NCI-H128 (cell line): ENCODE measurements at regions not wholly inside any gene's neighbourhood (a gene's known extent, or its start where the extent isn't known, plus 50 kb on each side); places are given as distances from the start of the nearest gene placed in this dataset.

Experiments used
- DNase-seq: peaks from one replicate; lab custom pipeline; 2025; ENCODE audit not compliant: unreplicated experiment; lab: John Stamatoyannopoulos, UW

DNA sequence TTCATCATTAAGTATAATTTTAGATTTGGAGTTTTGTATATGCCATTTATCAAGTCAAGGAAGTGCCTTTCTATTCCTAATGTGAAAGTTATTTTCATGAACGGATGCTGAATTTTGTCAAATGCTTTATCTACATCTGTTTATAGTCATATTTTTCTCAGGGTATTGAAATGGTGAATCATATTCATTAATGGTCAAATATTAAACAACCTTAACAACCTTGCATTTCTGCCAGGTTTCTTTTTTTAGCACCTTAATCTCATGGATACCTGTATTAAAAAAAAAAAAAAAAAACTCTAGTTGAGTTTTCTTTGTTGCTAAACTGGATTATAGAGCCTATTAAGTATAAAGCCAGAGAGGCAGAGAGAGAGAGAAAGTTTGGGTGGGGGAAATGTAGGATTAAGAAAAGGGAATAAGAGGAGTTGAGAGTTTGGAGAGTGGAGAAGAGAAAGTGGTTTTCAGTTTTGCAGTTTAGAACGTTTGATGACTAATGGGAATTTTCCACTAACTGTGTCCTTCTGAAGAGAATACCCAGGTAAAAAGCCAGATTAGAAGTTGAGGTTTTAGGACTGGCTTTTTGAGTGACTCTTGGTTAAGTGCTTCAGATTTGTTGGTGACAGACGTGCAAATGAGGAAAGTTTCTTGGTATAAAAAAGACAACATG lies 305.0 kb downstream of the HLX start:
- DNase-seq = no peak

DNA sequence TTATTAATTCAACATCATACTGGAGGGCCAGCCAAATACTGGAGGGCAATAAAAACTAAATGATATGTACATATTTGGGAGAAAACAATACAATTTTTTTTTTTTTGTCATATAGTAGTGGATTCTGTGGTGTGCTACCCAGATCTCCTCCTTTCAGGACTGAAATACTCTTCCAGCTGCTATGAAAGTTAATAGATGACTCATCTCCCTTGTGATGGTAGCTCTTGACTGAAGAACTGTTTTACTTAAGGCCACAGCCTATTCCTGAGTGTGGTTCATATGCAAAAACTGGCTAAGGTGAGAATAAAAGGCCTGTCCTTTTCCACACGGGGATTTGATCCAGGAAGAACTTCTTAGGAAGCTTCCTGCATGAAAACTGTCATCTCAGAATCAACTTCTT lies 307.9 kb downstream of the HLX start:
- DNase-seq = no peak

DNA sequence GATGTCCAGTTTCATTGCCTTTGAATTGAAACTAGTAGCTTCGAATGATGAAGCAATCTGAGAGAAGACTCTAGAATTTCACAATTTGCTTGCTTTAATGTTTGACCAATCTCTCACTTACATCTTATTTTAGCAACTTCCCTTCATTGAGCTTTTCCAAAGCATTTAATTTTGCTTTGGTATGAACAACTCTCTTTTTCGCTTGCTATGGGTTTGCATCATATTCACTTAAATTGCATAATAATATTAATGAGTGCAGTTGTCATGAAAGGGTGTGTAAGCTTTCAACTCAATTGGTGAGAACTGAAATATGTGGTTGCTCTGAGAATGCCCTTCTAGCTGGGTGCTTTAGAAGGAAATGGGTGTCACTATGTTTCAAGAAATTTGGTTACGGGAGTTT lies 309.2 kb downstream of the HLX start:
- no peak for DNase-seq

DNA sequence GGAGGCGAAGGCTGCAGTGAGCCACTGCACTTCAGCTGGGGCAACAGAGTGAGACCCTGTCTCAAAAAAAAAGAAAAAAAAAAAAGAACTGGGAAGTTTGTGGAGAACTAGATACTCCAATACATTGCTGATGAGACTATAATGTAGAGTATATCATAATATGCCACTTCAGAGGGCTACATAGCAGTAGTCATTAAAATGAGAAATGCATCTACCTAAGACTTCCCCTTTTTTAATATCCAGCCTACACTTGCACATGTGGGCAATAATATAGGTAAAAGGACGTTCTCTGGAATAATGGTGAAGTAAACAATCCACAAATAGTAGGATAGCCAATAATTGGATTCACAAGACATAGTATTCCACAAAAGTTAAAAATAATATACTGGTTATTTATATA lies 311.0 kb downstream of the HLX start:
- no peak for DNase-seq

DNA sequence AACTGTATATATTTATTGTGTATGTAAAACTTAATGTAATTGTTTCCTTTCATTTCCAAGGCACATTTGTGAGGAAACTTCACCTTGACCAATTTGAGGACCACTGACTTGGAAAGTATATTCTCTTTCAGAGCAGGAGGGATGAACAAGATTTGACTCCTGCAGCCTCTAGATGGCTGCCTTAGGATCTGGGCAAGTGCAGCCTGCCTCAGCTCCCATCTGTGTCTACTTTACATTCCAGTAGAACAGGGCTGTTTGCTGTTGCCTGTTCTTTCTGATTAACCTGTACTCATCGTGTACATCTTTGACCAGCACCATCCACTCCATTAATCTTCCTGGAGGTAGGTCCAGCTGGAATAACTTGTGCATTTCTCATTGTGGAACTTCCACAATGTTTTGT lies 312.8 kb downstream of the HLX start:
- DNase-seq = no peak

DNA sequence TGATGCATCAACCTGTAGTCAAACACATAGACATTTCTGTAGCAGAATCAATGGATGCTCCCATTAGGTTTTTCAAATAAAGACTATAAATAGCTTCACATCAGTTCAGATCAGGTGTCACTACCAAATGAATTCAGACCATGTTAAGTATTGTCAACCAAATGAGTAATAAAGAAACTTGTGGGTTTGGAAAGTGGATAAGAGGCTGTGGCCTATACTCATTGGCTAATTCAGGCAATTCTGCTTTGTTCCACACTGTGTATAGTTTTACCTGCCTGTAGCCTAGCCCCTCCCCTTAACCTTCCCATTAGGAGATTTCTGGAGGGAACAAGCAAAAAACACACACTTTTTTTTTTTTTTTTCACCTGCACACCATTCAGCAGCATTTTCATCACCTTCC lies 321.2 kb downstream of the HLX start:
- no peak for DNase-seq

DNA sequence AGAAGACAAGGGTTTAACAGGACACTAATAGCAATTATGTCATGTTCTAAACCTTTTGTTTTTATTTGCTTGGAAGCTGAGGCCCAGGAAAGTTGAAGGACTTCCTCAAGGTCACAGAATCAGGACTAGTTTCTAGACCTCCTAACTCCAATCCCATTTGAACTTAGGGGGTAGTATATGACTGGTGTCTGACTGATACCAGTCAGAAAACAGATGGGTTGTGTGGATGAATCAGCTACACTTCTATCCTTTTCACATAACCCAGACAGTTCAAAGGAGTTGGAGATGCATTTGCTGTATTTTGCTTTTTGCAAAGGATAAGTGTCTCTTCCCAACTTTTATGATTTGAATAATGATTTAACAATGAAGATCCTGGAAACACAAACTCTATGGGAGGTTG lies 322.5 kb downstream of the HLX start:
- DNase-seq = no peak

DNA sequence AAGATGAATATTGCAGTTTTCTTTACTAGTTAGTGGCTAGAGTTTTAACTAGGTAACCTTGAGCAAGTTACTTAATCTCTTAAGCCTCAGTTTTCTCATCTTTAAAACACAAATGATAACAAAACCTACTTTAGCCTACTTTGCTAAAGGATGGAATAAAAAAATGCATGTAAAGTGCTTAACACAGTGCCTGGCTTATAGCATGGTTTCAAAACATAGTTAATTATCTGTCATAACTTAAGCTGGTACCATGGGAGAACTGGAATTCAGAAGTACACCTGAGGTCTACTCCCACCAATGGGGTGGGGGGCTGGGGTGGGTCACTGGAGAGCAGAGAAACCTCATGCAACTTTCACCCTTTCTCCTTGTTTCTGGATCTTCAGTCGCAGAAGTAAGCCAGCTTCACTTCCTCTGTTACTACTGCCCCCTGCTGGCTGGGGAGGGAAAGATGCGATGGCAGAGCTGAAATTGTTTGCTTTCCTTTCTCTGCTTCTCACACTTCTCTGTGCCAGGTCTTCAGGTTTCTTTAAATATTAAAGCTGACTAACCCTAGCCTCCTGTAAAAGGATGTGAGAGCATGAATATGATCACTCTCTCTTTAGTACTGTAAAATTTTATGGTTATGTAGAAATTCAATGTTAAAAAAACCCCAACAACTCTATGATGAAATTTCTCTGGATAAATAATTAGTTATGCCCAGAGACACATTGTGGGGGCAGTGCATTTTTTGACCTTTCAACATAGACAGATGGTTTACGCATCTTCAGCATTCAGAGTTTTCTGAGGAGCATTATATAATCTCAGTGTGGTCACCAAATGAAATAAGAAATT lies 324.2 kb downstream of the HLX start:
- DNase-seq = peak; percentile 46

DNA sequence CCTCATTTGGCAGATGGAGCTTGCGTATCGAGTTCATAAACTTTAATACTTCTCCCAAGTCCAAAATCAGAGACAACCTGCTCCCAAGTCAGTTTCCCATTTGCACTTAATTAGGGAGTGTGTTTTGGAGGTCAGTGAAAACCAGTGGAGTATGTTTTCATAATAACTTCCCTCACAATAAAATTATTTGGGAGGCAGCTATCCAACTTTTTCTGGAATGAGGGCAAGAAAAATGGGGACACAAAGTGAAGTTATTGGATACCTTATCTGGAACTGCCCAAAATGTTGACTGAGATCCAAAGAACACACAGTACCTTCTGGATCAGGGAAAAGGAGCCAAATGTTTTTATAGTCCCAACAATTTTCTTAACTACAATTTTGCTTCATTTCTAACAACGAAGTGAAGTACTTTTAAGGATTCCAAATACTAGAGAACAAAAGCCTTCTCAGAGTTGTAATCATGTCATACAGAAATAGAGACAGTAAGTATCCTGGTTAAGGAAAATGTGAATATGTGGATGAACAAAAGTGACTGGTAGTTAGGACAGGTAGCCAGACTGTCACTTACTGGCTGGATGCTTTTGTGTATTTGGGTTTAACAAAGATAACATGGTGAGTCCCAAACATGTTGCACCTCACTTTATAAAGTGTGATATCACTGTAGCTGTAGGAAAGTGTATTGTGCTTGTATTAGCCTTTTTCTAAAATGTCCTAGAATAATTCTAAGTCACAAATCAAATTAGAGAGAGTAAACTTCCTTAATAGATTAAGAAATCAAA lies 325.0 kb downstream of the HLX start:
- DNase-seq = no peak

DNA sequence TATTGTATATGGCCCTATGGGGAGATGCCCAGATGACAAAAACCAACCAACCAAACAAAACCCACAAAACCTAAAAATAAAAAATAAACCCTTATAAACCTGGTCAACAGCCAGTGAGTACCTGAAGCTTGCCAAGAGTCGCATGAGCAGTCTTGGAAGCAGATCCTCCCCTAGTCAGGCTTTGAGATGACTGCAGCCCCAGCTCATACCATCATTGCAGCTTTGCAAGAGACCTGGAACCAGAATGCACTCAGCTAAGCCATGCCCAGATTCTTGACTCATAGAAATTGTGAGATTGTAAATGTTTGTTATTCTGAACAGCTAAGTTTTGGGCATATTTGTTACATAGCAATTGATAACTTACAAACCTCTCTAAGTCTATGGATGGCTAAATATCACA lies 326.8 kb downstream of the HLX start:
- DNase-seq = no peak

DNA sequence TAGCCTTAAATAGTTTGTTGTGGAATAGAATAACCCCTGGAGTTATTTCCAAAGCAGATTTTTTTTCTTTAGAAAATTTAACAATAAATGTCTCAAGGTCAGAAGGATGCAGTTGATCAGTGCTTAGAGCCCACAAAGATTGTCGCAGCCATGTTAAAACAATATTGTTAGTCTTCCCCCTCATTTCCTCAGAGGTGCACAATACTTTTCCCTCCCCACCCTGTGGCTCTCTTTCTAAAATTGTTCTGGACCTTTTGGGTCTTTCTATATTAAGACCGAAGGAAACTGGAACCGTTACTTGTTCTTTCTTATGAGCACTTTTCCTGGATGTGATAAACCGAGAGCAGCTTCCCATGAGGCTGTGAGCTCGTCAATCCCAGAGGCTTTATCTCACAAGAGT lies 333.7 kb downstream of the HLX start:
- no peak for DNase-seq

DNA sequence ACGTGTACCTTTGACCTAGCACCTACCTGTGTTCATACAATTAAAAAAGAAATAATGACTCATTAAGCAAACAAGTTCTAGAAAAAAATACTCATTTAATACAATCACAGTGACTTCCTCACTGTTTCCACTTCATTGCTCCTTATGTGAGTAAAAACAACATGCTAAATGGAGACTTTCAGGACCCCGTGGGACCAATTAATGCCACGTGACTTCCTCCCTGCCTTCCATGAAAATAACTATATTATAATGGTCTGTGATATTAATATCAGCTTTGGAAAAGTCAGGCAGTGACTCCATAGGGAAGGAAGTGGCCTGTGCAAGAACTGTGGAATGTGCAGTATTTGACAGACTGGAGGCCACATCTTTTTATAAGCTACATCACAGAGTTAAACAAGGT lies 337.8 kb downstream of the HLX start:
- DNase-seq = no peak

DNA sequence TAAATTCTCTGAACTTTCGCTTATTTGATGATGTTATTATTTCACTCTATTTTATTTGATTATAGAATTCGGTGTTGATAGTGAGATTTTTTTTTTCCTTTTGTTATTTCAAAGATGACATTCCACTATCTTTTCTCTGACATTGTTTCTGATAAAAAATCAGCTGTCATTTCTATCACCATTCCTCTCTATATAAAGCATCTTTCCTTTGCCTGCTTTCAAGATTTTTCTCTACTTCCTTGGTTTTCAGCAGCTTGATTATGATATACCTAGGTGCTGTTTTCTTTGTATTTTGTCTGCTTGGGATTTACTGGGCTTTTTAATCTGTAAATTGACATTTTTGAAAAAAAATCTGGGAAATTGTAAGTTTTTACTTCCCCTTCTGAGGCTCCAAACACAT lies 344.0 kb downstream of the HLX start:
- no peak for DNase-seq

DNA sequence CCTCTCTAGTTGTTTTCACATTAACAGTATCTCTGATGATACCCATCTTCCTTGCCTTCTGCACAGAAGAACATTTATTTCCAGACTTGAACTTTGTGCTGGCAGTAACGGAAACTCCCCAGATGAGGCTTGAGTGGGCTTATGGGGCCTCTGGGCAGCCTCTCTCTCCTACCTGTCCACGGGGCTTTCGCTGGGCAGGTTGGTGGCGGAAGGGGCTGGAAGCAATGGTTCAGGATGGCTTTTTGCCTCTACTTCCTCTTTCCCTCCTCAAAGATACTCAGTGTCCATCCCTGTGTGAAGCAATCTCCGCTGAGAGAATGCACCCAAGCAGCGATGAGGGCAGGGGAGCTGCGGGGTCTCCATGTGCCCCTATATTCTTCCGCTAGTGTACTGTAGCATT lies 348.2 kb downstream of the HLX start:
- DNase-seq = no peak

DNA sequence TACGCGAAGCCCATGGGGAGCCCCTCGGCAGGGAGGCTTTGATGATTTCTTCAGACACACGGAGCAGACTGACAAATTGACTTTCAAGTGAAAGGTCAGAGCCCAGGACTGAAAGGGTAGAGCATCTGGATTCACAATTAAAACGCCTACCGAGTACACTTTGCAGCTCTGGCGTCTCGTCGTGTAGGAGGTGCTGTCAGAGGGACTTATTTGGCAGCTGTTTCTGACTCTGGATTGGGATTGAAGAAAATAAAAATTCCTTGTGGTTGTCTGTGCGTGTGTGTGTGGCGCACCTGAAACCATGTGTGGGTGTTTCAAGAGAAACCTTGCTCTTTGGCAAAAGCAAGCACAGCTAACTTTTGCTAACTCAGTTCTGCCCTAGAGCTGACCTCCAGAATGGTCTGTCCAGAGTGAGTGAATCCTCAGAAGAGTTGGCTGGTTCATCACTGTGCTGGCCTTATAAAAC lies 348.7 kb downstream of the HLX start:
- no peak for DNase-seq

DNA sequence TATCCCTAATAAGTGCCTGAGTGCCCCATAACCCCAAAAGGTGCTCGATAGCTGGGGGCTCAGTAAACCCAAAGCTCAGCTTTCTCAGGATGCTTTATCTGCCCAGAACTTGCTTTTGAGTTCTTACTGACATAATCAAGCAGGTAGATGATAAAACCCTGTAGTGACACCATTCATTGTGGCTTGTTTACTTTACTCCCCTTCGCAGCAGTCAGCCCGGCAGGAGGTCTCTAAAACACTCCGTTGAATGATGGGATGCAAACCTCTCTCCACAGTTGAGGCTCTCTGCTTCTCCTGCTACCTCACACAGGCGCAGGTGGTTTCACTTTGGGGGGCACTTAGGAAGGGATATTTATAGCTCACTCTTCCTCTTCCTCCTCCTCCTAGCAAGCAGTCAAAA lies 349.4 kb downstream of the HLX start:
- peak; percentile 77 for DNase-seq

DNA sequence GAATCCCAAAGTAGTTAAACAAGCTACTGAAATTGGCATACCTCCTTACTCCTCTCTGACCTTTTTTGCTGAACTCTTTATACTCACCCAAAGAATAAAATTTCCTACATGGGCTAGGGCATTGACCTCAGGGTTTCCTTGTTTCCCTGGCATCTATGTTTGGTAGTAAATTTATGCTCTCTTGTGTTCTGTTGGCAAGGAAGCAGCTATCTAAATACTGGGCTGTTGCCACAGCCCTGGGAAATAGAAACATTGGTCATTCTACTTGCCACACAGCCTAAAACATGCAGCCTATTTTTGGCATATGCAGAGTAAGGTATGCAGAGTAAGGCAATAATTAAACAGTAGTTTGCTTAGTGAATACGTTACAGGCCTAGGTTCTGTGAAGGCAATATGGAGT lies 351.4 kb downstream of the HLX start:
- DNase-seq = no peak

DNA sequence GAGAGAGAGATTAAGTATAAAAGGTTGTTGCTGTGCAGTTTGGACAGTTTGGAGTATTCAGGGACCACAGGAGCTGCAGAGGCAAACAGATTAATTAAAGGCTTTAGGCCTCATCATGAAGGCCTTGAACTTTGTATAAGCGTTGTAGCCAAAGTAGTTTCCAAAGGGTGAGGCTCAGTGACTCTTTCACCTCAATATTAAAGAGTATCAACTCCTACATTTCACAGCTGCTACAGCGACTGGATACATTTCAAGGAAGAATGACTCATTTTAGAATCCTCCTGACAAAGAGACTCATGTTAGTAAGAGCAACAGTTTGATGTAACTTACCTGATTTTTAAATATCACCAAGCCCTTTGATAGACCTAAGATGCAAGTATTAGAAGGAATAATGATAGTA lies 355.5 kb downstream of the HLX start:
- DNase-seq = no peak

DNA sequence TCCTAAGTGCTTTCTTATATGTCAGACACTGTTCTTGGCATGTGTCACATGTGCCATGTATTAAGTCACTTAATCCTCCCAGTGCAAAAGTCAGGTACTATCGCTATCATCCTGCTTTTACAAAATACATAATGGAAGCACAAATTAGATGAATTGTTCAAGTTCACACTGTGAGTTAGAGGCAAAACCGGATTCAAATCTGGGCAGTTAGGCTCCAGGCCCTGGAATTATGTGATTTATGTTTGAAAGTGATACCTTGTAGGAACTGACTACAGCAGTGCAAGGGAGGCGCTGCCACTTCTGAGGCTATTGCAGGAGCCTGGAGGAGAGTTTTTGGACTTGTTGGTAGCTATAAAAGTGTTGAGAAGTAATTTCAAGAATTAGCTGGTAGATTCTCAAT lies 358.3 kb downstream of the HLX start:
- DNase-seq = no peak

DNA sequence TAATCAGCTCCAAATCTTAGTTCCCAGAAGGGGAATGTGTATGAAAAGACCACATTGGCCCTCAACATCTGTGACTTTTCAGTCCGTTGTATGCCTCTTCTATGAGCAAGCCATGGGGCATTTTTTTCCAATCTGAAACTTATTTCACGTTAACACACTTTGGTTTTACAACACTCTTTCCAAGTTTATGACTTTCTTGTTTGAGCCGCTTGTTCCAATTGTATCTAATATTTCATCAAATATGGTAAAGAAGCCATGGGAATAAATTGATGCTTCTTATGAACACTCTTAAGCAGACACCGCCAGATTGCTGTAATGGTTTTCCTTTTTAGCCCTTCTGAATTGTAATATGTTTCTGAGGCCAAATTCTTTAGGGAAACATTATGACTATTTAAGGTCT lies 359.9 kb downstream of the HLX start:
- no peak for DNase-seq

DNA sequence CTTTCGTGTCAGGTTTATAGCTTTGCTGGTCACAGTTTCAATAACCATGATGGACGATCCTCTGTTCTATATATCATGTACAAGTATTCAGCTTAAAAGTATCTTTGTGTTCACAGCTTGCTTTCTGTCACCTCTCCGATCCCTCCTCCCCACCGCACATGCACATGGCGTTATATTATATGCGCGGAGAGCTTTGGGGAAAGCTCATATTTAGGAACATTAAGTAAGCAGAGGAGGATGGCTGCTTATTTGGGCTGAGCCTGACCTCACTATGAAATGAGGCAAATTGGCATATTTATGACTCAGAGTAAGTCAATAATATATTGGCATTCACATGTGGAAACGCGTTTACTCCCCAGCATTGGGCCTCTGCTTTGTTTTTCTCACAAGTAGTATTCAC lies 360.5 kb downstream of the HLX start:
- no peak for DNase-seq

DNA sequence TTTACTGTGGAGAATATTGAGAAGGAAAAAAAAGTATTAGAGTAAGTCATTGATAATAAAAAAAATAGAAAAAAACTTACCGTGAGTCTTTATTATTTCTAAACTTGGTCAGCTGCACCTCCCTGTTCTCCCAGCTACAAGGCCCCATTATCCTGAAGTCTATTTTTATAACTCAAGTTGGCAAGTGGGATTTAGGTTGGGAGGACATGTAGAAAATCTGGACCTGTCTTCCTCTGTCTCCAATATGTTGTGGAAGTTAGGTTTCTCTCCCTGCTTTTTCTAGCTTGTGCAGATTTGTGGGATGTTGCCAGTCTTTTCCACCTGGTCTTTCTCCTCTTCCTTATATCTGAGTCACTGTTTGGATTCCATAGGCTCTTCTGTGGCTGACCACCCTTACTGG lies 361.4 kb downstream of the HLX start:
- no peak for DNase-seq
